Caco-2 (cell line): ENCODE measurements at regions not wholly inside any gene's neighbourhood (a gene's known extent, or its start where the extent isn't known, plus 50 kb on each side); places are given as distances from the start of the nearest gene placed in this dataset.

ENCODE experiments used
- BruUV-seq: library from RNA; stranded (reverse); fragments of 400-500 nt; replicated peaks from 2 replicates; lab custom pipeline; 2021; lab: Mats Ljungman, UMichigan
- CTCF ChIA-PET: fragments of 300-600 bp; sonication (Branson Sonifier 250); formaldehyde crosslinking; loops from one replicate; lab custom pipeline; 2022; ENCODE audit warnings: antibody characterized with exemption; lab: Charles Lee
- POLR2A ChIA-PET: fragments of 300-600 bp; sonication (Branson Sonifier 250); formaldehyde crosslinking; loops from one replicate; lab custom pipeline; 2022; ENCODE audit warnings: antibody characterized with exemption; lab: Charles Lee
- DNase-seq, 2 experiments: peaks; one replicate each; pipeline versions ENCODE4 v3.0.0 to v3.0.0-alpha.2; 2020 to 2022
- H3K27me3 ChIP-seq: replicated peaks from 2 replicates; pipeline ENCODE4 v1.6.0; 2011; ENCODE audit warnings: low read length; ENCODE audit not compliant: control insufficient read depth, insufficient read depth
- H3K36me3 ChIP-seq: 2 replicates; pipeline ENCODE4 v1.5.1; 2011; ENCODE audit warnings: low read length; ENCODE audit not compliant: control insufficient read depth, insufficient read depth
- H3K4me1 ChIP-seq: fragments of 250-450 bp; sonication (Bioruptor Pico); 2 replicates; pipeline ENCODE4 v1.5.1; 2020; ENCODE audit warnings: mild to moderate bottlenecking
- H3K4me3 ChIP-seq: 2 replicates; pipeline ENCODE4 v1.5.1; 2011; ENCODE audit warnings: low read depth, mild to moderate bottlenecking, control low read depth, low read length
- H3K9me3 ChIP-seq: fragments of 250-450 bp; sonication (Bioruptor Pico); 2 replicates; pipeline ENCODE4 v1.5.1; 2020; ENCODE audit warnings: mild to moderate bottlenecking, moderate library complexity
- H3K27ac Mint-ChIP-seq: one replicate; pipeline ENCODE4 v1.8.0; 2022; ENCODE audit warnings: mixed read lengths; ENCODE audit not compliant: unreplicated experiment
- H3K27me3 Mint-ChIP-seq: one replicate; pipeline ENCODE4 v1.8.0; 2022; ENCODE audit warnings: mixed read lengths; ENCODE audit not compliant: insufficient read depth, unreplicated experiment
- H3K36me3 Mint-ChIP-seq: one replicate; pipeline ENCODE4 v1.8.0; 2022; ENCODE audit warnings: mild to moderate bottlenecking, mixed read lengths; ENCODE audit not compliant: insufficient read depth, unreplicated experiment
- H3K4me1 Mint-ChIP-seq: one replicate; pipeline ENCODE4 v1.8.0; 2022; ENCODE audit warnings: low read depth, mixed read lengths; ENCODE audit not compliant: unreplicated experiment
- H3K4me3 Mint-ChIP-seq: one replicate; pipeline ENCODE4 v1.8.0; 2022; ENCODE audit warnings: mild to moderate bottlenecking, moderate library complexity, mixed read lengths; ENCODE audit not compliant: unreplicated experiment
- H3K9me3 Mint-ChIP-seq: one replicate; pipeline ENCODE4 v1.8.0; 2022; ENCODE audit warnings: mixed read lengths; ENCODE audit not compliant: unreplicated experiment
- intact Hi-C: fragments of 100-400 bp; cut with micrococcal nuclease; formaldehyde crosslinking; loops from one replicate; pipeline ENCODE4 v1.10.0; 2022; ENCODE audit not compliant: unreplicated experiment
- TF ChIP-seq, protein P1 (sequence below), 2 experiments: fragments of 200-600 bp in 1 of 2; IDR thresholded peaks; 1 replicate in 1 of 2; 2 replicates in 1 of 2; pipeline versions ENCODE4 v1.5.1 to v1.8.0; 2011 to 2022; ENCODE audit warnings: antibody characterized with exemption in 1 of 2, control low read depth in 1 of 2, inconsistent platforms in 1 of 2, low read depth in 1 of 2, low read length in 1 of 2, mild to moderate bottlenecking in 1 of 2, moderate library complexity in 1 of 2; ENCODE audit not compliant: insufficient read depth in 1 of 2, severe bottlenecking in 1 of 2, unreplicated experiment in 1 of 2

DNA sequence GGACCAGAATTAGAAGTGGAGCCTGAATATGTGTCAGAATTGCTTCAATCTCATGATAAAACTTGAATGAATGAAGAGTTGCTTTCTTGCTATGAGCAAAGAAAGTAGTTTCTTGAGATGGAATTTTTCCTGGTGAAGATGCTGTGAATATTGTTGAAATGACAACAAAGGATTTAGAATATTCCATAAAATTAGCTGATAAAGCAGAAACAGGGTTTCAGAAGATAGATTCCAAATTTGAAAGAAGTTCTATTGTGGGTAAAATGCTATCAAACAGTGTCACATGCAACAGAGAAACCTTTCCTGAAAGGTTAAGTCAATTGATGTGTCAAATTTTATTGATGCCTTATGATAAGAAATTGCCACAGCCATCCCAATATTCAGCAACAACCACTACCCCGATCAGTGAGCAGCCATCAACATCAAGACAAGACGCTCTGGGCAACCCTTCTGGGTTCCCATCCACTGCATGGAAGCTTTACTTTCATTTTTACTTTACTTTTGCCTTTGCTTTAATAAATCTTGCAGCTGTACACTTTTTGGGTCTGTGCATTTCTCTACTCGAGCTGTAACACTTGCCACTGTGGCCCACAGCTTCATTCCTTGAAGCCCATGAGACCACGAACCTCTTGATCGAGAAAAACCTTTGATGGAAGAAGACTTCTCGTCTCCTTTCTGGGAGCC lies 104.0 kb upstream of the SSTR1 start:
- H3K27me3 ChIP-seq = no peaks in the 10 kb centered on the region
- Mint-ChIP-seq H3K27me3 (no peaks in the 10 kb centered on the region), H3K4me3 (no peak overlapping the region), H3K27ac (no peak overlapping the region), H3K9me3 (peaks cover 9% of the 10 kb centered on the region), H3K36me3 (no peaks in the 10 kb centered on the region), H3K4me1 (no peaks in the 10 kb centered on the region)
- H3K36me3 ChIP-seq = no peaks in the 10 kb centered on the region
- POLR2A ChIA-PET = no interaction called here
- H3K4me3 ChIP-seq = no peak overlapping the region
- no TSS peak for BruUV-seq
- no peaks in the 10 kb centered on the region for H3K9me3 ChIP-seq
- intact Hi-C loops = no loop called here
- no peak for DNase-seq
- TF ChIP-seq, protein P1, sequence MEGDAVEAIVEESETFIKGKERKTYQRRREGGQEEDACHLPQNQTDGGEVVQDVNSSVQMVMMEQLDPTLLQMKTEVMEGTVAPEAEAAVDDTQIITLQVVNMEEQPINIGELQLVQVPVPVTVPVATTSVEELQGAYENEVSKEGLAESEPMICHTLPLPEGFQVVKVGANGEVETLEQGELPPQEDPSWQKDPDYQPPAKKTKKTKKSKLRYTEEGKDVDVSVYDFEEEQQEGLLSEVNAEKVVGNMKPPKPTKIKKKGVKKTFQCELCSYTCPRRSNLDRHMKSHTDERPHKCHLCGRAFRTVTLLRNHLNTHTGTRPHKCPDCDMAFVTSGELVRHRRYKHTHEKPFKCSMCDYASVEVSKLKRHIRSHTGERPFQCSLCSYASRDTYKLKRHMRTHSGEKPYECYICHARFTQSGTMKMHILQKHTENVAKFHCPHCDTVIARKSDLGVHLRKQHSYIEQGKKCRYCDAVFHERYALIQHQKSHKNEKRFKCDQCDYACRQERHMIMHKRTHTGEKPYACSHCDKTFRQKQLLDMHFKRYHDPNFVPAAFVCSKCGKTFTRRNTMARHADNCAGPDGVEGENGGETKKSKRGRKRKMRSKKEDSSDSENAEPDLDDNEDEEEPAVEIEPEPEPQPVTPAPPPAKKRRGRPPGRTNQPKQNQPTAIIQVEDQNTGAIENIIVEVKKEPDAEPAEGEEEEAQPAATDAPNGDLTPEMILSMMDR (IDR thresholded peaks at IDR 0.05; ENCODE audit: insufficient read depth in 1 of 2, low read depth in 1 of 2, low read length in 1 of 2, severe bottlenecking in 1 of 2, unreplicated experiment in 1 of 2) = no peak
- no peaks in the 10 kb centered on the region for H3K4me1 ChIP-seq
- CTCF ChIA-PET = no interaction called here

DNA sequence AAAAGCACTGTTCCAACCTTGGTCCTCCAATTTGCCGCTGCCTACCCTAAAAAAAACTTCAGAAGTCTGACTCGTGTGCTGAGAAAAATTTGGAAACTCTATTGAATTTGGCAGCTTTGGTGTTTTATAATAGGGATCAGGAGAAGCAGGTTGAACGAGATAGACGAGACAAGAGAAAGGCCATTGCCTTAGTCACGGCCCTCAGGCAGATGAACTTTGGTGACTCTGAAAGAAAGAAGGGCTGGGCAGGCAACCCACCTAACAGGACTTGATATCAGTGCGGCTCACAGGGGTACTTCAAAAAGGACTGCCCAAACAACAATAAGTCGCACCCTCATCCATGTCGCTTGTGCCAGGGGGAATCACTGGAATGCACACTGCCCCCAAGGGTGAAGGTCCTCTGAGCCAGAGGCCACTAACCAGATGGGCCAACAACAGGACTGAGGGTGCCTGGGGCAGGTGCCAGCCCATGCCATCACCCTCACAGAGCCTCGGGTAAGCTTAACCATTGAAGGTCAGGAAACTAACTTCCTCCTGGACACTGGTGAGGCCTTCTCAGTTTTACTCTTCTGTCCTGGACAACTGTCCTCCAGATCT lies 102.5 kb upstream of the SSTR1 start:
- no TSS peak for BruUV-seq
- no peaks in the 10 kb centered on the region for H3K27me3 ChIP-seq
- Mint-ChIP-seq H3K27me3 (peaks cover 1% of the 10 kb centered on the region), H3K27ac (no peak overlapping the region), H3K4me1 (no peaks in the 10 kb centered on the region), H3K4me3 (no peak overlapping the region), H3K36me3 (no peaks in the 10 kb centered on the region), H3K9me3 (no peaks in the 10 kb centered on the region)
- intact Hi-C loops = no loop called here
- no peaks in the 10 kb centered on the region for H3K4me1 ChIP-seq
- H3K4me3 ChIP-seq = no peak overlapping the region
- H3K9me3 ChIP-seq = no peaks in the 10 kb centered on the region
- CTCF ChIA-PET = no interaction called here
- H3K36me3 ChIP-seq = no peaks in the 10 kb centered on the region
- POLR2A ChIA-PET = no interaction called here
- no peak for DNase-seq
- TF ChIP-seq, protein P1 (IDR thresholded peaks at IDR 0.05; ENCODE audit: insufficient read depth in 1 of 2, low read depth in 1 of 2, low read length in 1 of 2, severe bottlenecking in 1 of 2, unreplicated experiment in 1 of 2) = no peak

DNA sequence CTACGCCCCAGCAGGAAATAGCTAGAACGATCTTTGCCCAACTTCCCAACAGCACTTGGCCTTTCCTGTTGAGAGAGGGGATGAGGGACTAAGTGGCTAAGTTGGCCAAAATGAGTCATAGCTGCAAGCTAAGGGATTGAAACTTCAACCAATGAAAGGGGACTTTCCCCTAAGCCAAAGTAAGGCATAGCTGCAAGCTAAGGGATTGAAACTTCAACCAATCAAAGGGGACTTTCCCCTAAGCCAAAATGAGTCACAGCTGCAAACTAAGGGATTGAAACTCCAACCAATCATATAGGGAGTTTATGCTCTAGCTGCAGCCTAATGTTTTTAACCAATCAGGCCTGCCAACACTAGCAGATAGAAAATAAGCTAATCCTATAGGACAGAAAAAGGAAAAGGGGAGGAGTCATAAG lies 100.5 kb upstream of the SSTR1 start:
- H3K9me3 Mint-ChIP-seq = no peaks in the 10 kb centered on the region
- H3K36me3 ChIP-seq = no peaks in the 10 kb centered on the region
- H3K4me3 ChIP-seq = no peak overlapping the region
- H3K4me1 ChIP-seq = no peaks in the 10 kb centered on the region
- CTCF ChIA-PET = no interaction called here
- TF ChIP-seq, protein P1 (IDR thresholded peaks at IDR 0.05; ENCODE audit: insufficient read depth in 1 of 2, low read depth in 1 of 2, low read length in 1 of 2, severe bottlenecking in 1 of 2, unreplicated experiment in 1 of 2) = no peak
- no peaks in the 10 kb centered on the region for H3K27me3 ChIP-seq
- POLR2A ChIA-PET = no interaction called here
- no peak overlapping the region for H3K4me3 Mint-ChIP-seq
- no peak for DNase-seq
- H3K27ac Mint-ChIP-seq = no peak overlapping the region
- H3K27me3 Mint-ChIP-seq = peaks cover 4% of the 10 kb centered on the region
- H3K4me1 Mint-ChIP-seq = no peaks in the 10 kb centered on the region
- no peaks in the 10 kb centered on the region for H3K36me3 Mint-ChIP-seq
- intact Hi-C loops = no loop called here
- no peaks in the 10 kb centered on the region for H3K9me3 ChIP-seq
- no TSS peak for BruUV-seq
